PFSK-1 (cell line): ENCODE measurements at regions not wholly inside any gene's neighbourhood (a gene's known extent, or its start where the extent isn't known, plus 50 kb on each side); places are given as distances from the start of the nearest gene placed in this dataset.

Experiments used
- SIN3A ChIP-seq: IDR thresholded peaks from 2 replicates; pipeline ENCODE4 v1.6.1; 2012; ENCODE audit warnings: mild to moderate bottlenecking, low read length, moderate library complexity, borderline replicate concordance; ENCODE audit not compliant: insufficient read depth
- TAF1 ChIP-seq: IDR thresholded peaks from 2 replicates; pipeline ENCODE4 v1.6.1; 2012; ENCODE audit warnings: low read length, control low read depth, borderline replicate concordance; ENCODE audit not compliant: insufficient read depth

- TF ChIP-seq TAF1: no peak
- no peak for TF ChIP-seq SIN3A
Observed at GRCh38 chr12:68514807-68515411, 95.8 kb upstream of the RAP1B start.
